ENCODE measurements at regions not wholly inside any gene's neighbourhood (a gene's known extent, or its start where the extent isn't known, plus 50 kb on each side); places are given as distances from the start of the nearest gene placed in this dataset.
"Not testable (repeated sequence)": the region's sequence is repeated elsewhere in the genome, so short reads cannot be mapped to it uniquely, and the experiment has no call there.

DNA sequence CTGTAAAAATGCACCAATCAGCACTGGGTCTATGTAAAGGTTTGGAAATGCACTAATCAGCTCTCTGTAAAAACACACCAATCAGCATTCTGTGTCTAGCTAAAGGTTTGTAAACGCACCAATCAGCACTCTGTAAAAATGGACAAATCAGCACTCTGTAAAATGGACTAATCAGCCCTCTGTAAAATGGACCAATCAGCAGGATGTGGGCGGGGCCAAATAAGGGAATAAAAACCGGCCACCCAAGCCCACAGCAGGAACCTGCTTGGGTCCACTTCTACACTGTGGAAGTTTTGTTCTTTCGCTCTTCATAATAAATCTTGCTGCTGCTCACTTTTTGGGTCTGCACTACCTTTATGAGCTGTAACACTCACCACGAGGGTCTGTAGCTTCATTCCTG is 101.0 kb downstream of the SMC2 start:
- not testable (repeated sequence) for DNase-seq

DNA sequence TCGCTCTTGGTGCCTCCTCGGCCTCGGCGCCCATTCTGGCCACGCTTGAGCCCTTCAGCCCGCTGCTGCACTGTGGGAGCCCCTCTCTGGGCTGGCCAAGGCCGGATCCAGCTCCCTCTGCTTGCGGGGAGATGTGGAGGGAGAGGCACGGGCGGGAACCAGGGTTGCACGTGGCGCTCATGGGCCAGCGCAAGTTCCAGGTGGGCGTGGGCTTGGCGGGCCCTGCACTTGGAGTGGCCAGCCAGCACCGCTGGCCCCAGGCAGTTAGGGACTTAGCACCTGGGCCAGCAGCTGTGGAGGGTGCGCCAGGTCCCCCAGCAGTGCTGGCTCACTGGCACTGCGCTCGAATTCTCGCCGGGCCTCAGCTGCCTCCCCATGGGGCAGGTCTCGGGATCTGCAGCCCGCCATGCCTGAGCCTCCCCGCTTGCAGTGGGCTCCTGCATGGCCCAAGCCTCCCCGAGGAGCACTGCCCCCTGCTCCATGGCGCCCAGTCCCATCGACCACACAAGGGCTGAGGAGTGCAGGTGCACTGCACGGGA is 106.4 kb downstream of the SMC2 start:
- DNase-seq: no peak

DNA sequence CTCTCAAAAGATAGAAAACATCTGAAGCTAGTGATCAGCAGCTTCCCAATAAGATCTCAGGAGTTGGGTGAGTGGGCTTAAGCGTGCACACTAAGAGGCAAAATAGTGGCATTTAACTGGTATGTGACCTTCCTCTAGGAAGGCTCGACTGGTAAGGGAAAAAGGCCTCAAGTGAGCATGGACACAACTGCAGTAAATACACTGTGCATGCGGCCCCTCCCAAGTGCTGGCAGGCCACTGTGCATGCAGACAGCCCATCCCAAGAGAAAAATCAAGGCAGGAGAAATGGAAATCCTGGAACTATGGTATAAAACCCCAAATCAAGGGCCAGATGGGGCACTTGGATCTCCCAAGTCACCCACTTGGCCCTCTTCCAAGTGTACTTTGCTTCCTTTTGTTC is 112.7 kb downstream of the SMC2 start:
- DNase-seq: no peak

DNA sequence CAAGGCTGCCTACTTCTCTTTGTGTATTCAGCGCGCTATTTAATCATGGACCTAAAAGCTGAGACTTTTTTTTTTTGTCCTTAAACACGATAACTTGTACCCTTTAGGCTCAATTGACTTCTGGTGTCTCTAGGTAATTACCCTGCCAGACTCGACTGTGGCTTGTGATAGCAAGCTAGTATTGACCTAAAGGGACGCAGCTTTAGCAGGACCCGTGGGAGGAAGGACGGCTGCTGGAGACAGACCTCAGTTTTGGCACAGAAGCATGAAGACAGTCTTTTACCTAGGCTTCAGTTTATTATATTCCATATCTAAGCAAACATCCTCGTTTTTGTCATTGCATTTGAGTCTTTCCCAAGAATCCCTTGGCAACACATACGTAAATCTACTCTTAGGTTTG is 115.3 kb downstream of the SMC2 start:
- DNase-seq: no peak

DNA sequence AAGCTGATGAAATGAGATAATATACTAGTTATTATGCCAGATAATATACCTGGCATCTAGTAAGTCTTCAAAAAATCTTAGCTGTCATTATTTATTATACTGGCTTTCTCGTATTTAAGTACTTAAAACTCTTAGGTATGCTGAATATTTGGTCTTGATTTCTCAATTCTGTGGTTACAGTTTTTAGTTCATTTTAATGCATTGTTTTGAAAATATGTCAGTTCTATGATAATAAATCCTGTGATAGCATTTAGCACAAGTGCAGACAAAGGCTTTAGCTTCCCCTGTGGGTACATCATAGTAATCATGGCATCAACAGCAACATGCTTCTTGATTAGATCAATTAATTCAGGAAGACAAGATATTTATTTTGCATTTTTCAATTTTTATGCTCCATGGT is 133.0 kb downstream of the SMC2 start:
- DNase-seq: no peak

DNA sequence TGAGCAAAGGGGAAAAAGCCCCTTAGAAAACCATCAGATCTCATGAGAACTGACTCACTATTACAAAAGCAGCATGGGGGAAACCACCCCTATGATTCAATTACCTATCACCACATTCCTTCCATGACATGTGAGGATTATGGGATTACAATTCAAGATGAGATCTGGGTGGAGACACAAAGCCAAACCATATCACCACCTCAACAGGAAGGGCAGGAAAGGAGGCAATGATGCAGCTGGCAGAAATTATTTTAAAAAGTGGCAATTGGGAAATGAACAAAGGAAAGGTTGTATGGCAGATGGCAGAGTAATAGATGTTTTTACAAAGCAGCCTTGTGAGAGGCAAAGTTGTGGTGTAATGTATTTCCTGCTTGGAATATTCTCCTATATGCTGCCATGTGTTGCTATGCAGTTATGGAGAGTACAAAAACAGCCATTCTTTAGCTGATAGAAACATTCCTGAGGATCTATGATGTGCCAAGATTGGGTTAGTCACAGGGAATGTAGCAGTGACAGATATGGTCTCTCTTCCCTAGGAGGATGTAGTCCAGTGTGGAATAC is 138.8 kb downstream of the SMC2 start:
- no peak for DNase-seq

DNA sequence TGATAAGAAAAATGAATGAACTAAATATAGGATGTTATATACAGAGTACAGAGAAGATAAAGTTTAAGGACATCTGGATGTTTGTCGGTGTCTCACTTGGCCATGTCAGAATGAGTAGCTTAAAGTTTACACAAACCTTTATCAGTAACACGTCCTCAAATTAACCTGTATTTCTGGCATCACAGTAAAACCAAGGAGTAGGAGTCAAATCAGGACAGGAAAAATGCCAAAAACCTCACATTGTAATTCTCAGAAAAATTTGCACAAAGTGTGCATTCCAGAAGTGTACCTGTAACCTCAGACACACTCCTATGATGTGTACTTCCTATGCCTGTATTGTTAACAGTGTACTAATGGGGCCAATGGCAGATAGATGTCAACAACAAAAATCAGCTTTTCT is 139.3 kb downstream of the SMC2 start:
- no peak for DNase-seq

DNA sequence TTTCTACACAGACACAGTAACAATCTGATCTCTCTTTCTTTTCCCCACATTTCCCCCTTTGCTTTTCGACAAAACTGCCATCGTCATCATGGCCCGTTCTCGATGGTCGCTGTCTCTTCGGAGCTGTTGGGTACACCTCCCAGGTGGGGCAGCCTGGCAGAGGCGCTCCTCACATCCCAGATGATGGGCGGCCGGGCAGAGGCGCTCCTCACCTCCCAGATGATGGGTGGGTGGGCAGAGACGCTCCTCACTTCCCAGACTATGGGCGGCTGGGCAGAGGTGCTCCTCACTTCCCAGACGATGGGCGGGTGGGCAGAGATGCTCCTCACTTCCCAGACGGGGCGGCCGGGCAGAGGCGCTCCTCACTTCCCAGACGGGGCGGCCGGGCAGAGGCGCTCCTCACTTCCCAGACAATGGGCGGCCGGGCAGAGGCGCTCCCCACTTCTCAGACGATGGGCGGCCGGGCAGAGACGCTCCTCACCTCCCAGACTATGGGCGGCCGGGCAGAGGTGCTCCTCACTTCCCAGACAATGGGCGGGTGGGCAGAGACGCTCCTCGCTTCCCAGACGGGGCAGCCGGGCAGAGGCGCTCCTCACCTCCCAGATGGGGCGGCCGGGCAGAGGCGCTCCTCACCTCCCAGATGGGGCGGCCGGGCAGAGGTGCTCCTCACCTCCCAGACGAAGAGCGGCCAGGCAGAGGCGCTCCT is 140.7 kb downstream of the SMC2 start:
- DNase-seq: not testable (repeated sequence)

DNA sequence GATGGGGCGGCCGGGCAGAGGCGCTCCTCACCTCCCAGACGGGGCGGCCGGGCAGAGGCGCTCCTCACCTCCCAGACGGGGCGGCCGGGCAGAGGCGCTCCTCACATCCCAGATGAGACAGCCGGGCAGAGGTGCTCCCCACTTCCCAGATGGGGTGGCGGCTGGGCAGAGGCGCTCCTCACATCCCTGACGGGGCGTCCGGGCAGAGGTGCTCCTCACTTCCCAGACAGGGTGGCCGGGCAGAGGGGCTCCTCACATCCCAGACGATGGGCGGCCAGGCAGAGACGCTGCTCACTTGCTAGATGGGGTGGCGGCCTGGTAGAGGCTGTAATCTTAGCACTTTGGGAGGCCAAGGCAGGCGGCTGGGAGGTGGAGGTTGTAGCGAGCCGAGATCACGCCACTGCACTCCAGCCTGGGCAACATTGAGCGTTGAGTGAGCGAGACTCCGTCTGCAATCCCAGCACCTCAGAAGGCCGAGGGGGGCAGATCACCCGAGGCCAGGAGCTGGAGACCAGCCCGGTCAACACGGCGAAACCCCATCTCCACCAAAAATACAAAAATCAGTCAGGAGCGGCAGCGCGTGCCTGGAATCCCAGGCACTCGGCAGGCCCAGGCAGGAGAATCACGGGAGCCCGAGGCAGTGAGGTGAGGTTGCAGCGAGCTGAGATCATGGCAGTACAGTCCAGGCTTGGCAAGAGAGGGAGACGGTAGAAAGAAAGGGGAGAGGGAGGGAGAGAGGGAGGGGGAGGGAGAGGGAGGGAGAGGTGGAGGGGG is 141.4 kb downstream of the SMC2 start:
- DNase-seq: not testable (repeated sequence)

DNA sequence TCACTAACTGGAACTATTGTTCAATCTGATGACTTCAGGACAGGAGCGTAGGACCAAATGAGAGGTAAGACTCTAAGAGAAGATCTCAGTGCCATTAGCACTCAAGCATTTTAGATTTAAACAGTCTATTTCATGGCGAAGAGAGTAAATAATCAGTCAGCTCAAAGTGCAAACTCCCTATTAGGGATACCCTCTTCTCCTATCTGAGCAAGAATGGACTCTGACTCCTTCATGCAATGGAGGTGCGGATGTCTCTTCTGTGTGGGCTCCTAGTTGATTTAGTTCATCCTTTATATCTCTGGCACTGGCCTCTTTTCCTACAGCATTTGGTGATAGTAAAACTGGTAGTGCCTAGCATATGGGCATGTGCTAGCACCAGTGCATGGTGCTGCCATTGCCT is 144.6 kb downstream of the SMC2 start:
- DNase-seq: no peak

DNA sequence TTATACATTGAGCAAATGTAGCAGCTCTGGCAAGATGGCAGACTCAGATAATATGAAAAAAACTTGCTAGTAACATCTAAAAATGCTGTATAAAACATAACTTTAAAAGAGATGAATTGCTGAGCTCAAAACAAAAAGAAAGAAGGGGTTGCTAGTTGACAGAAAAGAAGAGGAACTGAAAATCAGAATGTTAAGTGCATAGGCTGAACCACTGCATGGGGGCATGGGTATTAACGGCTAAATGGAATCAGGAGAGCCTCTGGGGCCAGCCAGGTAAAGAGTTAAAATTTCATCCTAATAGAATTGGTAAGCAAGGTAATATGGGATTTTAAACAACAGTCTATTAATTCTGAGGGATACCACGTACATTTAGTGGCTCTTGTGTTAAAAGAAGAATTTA is 146.8 kb downstream of the SMC2 start:
- no peak for DNase-seq

DNA sequence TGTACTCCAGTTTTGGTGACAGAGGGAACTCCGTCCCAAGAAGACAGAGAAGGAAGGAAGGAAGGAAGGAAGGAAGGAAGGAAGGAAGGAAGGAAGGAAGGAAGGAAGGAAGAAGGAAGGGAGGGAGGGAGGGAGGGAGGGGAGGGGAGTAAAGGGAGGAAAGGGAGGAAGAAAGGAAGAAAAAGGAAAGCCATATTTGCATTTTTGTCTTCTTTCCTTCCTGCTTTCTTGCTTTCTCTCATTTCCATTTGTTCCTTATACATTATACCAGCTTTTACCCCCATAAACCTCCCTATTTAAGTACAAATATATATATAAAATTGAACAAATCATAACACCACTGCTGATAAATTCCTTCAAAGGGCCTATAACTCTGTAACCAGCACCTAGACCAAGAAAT is 151.8 kb downstream of the SMC2 start:
- DNase-seq: no peak

DNA sequence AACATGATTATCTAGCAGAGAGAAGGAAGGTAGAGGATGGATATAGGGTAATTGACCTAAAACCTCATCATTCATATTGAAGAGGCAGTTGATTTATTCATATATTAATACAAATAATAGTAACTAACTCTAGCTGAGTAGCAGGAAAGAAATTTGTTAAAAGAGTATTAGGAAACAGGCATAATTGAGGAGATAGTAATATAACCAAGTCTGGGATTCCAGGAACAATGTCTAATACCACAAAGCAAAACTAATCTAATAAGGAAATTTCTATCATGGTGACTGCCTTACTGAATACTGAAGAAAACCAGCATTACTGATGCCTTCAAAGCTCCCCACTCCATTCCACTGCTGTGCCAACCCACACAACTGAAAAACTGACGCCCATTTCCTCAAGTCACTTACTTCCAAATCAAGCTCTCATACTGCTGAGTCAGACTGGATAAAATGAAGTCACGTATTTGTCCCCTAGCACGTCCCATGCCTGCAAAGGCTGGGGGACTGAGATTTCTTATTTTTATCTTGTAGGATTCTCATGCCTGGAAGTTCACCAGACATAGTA is 153.9 kb downstream of the SMC2 start:
- no peak for DNase-seq

DNA sequence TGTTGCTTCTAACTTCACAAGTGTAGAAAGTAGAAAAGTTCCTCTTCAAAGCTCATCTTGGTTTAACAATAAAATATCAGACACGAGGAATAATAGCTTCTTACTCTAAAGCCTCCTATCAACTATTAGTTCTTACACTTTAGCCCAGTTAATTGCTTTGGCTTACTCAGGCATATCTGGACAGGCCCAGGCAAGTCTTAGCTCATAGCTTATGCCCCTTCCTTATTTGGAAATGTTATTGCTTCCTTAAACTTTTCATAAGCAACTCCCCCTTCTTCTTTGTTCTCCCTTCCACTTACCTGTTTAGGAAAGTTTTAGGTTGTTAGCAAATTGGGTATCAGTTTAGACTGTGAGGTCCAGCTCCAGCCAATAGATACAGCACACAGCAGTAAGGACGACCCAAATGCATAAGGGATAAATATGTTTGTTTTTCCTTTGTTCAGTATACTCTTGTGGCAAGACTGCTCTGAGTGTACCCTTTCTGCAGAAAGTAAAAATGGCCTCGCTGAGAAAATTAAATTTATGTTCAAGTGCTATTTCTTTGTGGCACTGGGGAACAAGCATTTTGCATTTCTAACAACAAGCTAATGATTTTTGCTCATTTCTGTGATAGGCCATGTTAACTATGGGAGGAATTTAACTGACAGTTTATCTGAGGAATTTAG is 162.1 kb downstream of the SMC2 start:
- DNase-seq: no peak

DNA sequence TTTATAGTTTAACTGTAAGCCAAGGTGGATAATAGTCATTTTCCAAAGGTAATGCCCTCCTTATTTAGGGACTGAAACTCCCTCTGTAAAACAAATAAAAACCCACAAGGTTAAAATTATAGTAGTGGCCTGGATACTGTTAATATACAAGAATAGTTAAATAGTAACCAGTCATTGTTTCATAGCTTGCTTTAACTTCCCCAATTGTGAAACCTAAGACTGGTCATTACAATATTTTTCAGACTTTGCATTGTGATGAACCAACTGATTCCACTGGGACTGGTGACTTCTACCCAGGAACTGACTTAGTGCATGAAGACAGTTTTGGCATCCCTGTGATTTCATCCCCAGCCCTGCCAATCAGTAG is 162.6 kb downstream of the SMC2 start:
- DNase-seq: no peak

DNA sequence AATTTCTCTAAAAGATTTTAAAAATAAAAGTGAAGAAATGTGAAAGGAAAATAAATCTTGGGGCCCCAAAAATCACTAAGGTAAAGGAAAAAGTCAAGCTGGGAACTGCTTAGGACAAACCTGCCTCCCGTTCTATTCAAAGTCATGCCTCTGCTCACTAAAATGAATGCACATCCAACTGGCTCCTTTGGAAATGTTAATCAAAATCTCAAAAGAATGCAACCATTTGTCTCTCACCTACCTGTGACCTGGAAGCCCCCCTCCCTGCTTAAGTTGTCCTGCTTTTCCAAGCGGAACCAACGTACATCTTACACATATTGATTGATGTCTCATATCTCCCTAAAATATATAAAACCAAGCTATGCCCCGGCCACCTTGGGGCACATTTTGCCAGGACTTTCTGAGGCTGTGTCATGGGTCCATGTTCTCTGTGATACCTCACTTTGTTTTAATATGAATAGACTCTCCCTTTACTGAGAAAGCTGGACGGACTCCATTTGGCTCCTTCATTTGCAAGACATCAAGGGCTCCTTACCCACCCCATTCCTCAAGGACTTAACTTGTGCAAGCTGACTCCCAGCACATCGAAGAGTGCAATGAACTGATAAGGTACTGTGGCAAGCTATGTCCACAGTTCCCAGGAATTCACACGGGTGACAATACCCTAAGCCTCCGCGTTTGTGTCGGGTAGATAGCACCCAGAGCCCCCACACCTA is 164.3 kb downstream of the SMC2 start:
- DNase-seq: no peak

DNA sequence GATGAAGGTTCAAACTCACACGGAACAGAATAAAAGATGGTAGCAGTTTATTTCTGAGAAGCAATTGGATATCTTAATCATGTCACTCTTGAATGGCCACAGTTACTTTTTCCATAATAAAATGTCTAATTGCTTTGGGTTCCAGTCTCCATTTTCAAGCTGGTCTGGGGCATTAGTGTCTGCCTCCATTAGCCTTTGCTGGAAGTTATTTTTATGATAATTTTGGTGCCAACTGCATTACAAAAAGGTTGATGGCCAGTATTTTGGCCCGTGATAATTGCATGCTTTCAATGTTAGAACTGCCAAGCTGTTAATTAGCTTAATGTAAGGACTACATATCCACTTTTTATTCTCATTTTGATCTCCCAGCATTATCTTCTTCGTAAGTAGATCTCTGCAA is 165.9 kb downstream of the SMC2 start:
- no peak for DNase-seq

DNA sequence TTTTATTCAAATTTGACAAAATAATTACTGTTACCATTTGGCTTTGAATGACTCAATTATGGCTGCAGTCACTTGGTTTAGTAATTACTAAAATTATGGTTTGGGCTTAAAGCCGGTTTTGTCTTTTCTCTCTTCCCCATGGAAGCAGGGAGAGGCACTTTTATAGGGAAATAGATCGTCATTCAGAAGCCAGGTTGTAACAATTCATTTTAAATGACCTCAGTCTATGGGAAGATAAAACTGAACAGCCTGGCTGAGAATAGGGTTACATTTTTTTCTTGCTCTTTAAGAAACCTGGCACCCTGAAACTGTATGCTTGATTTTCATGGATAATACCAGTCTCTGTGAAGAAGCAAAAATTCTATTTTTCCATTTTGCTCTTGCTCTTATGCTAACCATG is 169.8 kb downstream of the SMC2 start:
- DNase-seq: no peak

DNA sequence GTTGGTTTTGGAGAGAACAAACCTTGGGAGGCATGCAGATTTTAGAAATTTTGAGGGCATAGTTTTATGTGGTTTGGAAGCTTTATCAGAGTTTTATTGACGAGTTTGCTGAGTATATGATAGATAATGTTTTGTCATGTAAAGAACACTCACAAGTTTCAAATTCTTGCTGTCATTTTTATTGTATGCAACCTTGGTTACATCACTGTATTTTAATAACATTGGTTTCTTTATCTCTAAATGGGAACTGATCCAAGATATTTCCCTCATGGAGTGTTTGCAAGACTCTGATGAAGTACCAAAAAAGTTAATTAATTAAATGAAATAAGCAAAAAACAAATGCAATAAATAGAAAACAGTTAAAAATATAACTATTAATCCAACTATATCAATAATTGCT is 170.3 kb downstream of the SMC2 start:
- DNase-seq: no peak

DNA sequence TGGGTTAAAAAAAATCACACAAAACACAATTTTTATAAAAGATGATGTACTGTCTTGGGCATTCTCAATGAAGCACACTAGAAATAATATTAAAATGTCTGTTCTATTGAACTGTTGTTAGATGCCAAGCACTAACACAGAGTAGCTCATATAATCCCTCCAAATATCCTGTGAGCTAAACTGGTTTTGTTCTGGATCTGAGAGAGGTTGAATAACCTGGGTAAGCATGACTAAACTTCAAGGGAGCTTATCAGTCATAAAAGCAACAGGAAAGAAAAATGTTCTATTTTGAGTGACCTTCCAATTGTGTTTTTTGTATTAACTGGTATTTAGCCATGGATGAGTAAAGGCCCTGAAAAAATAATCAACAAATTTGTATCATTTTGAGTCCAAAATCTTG is 175.3 kb downstream of the SMC2 start:
- no peak for DNase-seq

DNA sequence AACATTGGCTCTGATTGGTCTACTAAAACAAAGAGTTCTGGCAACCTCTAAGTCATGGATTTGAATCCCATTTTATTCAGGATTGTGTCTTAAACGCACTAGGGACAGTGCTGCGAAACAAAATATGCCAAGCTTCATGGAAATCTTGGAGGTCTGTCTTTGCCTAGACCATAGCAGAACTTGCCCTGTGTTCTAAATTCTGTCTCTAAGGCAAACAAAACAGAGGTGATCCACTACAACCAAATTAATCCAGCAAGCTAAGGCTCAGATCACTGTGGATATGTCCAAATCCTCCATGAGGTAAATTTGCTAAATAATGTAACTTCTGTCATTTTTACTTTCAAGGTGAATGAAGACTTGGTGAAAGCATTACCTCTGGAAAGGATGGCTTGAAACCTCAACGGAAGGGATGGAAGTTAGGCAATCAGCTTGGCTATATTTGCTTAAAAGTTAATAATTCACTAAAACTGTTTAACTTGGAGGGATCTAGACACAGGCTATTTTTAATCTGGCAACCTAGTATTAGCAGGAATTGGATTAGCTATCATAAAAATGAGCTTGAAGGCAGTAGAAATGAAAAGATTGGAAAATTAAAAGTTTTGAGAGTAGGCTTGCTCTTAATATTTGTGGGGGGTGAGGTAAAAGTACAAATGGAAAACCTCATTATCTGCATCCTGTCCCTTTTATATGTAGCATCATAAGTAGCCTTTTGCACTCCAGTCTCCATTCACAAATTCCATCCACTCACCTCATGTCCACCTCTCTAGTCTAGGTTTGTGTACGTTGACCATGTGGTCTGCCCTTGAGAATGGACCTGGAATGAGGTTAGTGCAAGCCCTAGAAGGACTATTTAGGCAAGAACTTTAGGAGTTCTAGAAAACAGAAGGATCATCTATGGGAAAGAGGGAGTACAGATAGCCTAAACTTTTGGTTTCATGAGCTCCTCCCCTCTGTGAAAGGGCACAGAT is 176.2 kb downstream of the SMC2 start:
- DNase-seq: no peak

Measured in left kidney (tissue), 1 donor.